ENCODE measurements at regions not wholly inside any gene's neighbourhood (a gene's known extent, or its start where the extent isn't known, plus 50 kb on each side); places are given as distances from the start of the nearest gene placed in this dataset.

- no peak for TF ChIP-seq CTCF (IDR thresholded peaks at IDR 0.05; ENCODE audit: low read length)
- TF ChIP-seq EZH2 (optimal IDR thresholded peaks at IDR 0.05; ENCODE audit: low read depth, low read length): no peak
Measured at GRCh38 chr5:36530215-36530614, 76.2 kb upstream of the SLC1A3 start.
